Sigmoid colon (tissue), 4 donors: ENCODE measurements at regions not wholly inside any gene's neighbourhood (a gene's known extent, or its start where the extent isn't known, plus 50 kb on each side); places are given as distances from the start of the nearest gene placed in this dataset.

Source experiments
- EP300 ChIP-seq, 4 donors: sonication (generic); formaldehyde crosslinking; IDR thresholded peaks; one replicate each; pipeline ENCODE4 v1.6.1; 2017; ENCODE audit warnings: antibody characterized with exemption in 4 of 4
- POLR2A ChIP-seq, 2 donors: fragments of 450-650 bp; IDR thresholded peaks; one replicate each; pipeline ENCODE4 v1.6.1; 2016; ENCODE audit warnings: antibody characterized with exemption in 2 of 2, mild to moderate bottlenecking in 2 of 2, moderate library complexity in 2 of 2
- POLR2AphosphoS5 ChIP-seq, 4 donors: sonication (generic); formaldehyde crosslinking; IDR thresholded peaks; one replicate each; pipeline ENCODE4 v1.6.1; 2017; ENCODE audit warnings: antibody characterized with exemption in 4 of 4
- TF ChIP-seq, protein P1 (sequence below), 4 experiments: fragments of 450-650 bp in 3 of 4; fragments of 200-600 bp in 1 of 4; IDR thresholded peaks; one replicate each; pipeline ENCODE4 v1.5.1; 2016 to 2019; ENCODE audit warnings: antibody characterized with exemption in 4 of 4, mild to moderate bottlenecking in 3 of 4, moderate library complexity in 2 of 4

DNA sequence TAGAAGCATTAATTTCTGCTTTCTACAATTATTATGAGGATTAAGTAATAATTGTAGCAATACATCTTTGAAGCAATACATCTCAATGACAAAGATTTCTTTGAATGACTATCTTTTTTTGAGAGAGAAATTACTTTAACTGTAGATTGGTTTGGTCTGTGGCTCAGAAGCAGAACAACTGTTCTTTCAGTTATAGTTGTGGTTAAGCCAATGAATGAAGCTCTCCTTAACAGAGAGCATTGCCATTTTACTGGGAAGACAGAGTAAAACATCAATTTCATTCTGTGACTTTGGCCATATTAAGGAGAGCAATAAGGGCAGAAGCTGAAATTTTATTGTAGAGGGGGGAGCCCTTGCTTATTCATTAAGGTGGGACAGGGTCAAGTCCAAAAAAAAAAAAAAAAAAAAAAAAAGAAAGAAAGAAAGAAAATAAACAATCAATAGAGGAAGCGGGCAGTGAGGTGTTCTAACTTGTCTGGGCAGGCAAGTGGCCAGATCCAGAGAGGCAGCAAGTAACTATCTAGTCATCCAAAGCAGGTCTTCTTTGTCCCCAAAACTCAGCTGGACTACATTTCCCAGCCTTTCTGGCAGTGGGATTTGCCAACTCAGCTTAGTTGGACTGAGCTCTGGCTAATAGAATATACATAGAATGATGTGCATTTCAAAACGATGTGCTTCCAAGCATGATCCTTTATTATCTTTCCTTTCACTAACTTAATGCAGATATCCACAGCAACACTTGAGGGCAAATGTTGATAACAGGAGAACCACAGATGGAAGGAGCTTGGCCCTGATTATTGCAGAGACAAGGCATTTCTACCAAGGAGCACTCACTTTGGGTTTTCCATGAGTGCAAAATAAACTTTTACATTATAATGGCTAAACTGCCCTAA, 462.7 kb upstream of the CDH20 start:
- TF ChIP-seq, protein P1, sequence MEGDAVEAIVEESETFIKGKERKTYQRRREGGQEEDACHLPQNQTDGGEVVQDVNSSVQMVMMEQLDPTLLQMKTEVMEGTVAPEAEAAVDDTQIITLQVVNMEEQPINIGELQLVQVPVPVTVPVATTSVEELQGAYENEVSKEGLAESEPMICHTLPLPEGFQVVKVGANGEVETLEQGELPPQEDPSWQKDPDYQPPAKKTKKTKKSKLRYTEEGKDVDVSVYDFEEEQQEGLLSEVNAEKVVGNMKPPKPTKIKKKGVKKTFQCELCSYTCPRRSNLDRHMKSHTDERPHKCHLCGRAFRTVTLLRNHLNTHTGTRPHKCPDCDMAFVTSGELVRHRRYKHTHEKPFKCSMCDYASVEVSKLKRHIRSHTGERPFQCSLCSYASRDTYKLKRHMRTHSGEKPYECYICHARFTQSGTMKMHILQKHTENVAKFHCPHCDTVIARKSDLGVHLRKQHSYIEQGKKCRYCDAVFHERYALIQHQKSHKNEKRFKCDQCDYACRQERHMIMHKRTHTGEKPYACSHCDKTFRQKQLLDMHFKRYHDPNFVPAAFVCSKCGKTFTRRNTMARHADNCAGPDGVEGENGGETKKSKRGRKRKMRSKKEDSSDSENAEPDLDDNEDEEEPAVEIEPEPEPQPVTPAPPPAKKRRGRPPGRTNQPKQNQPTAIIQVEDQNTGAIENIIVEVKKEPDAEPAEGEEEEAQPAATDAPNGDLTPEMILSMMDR (IDR thresholded peaks at IDR 0.05), result no peak
- TF ChIP-seq POLR2A (IDR thresholded peaks at IDR 0.05) (no peak), EP300 (IDR thresholded peaks at IDR 0.05) (no peak), POLR2AphosphoS5 (IDR thresholded peaks at IDR 0.05) (no peak)
